ENCODE measurements at regions not wholly inside any gene's neighbourhood (a gene's known extent, or its start where the extent isn't known, plus 50 kb on each side); places are given as distances from the start of the nearest gene placed in this dataset.
"Not testable (repeated sequence)": the region's sequence is repeated elsewhere in the genome, so short reads cannot be mapped to it uniquely, and the experiment has no call there.

- POLR2A ChIA-PET: no interaction called here
- CTCF ChIA-PET: no interaction called here
Measured at GRCh38 chr1:209176866-209177430, 406.6 kb upstream of the CAMK1G start.

GRCh38 chr1:209183195-209183594 lies 400.3 kb upstream of the CAMK1G start:
- POLR2A ChIA-PET: no interaction called here
- CTCF ChIA-PET: no interaction called here

- ChIA-PET CTCF (no interaction called here), POLR2A (no interaction called here)
Measured at GRCh38 chr1:209187589-209187988, 395.9 kb upstream of the CAMK1G start.

- CTCF ChIA-PET: no interaction called here
- POLR2A ChIA-PET: no interaction called here
Measured at GRCh38 chr1:209190591-209191261, 392.8 kb upstream of the CAMK1G start.

- ChIA-PET POLR2A (no interaction called here), CTCF (no interaction called here)
Measured at GRCh38 chr1:209191262-209191634, 392.3 kb upstream of the CAMK1G start.

GRCh38 chr1:209196140-209196539 lies 387.4 kb upstream of the CAMK1G start:
- ChIA-PET CTCF (no interaction called here), POLR2A (no interaction called here)

- POLR2A ChIA-PET: no interaction called here
- CTCF ChIA-PET: no interaction called here
Measured at GRCh38 chr1:209198961-209199750, 384.4 kb upstream of the CAMK1G start.

GRCh38 chr1:209199822-209200221 lies 383.7 kb upstream of the CAMK1G start:
- POLR2A ChIA-PET: no interaction called here
- CTCF ChIA-PET: no interaction called here

GRCh38 chr1:209202321-209202720 lies 381.2 kb upstream of the CAMK1G start:
- CTCF ChIA-PET: interaction anchor here (0.6 to 1.9 kb wide), 4 partner anchors 21 to 505 kb away, joined by 3 to 9 read pairs (median 4); no protein-coding TSS in a partner anchor
- POLR2A ChIA-PET: not testable (repeated sequence)

- POLR2A ChIA-PET: no interaction called here
- CTCF ChIA-PET: interaction anchor here (0.6 to 1.9 kb wide), 3 partner anchors 46 to 504 kb away, joined by 3 to 9 read pairs (median 5); no protein-coding TSS in a partner anchor
Measured at GRCh38 chr1:209202830-209203532, 380.5 kb upstream of the CAMK1G start.

GRCh38 chr1:209203533-209203895 lies 380.0 kb upstream of the CAMK1G start:
- POLR2A ChIA-PET: no interaction called here
- CTCF ChIA-PET: interaction anchor here (1.9 kb wide), 1 partner anchor 45 kb away, joined by 9 read pairs; no protein-coding TSS in a partner anchor

- ChIA-PET POLR2A (no interaction called here), CTCF (no interaction called here)
Measured at GRCh38 chr1:209205039-209205438, 378.5 kb upstream of the CAMK1G start.

GRCh38 chr1:209207126-209207700 lies 376.3 kb upstream of the CAMK1G start:
- CTCF ChIA-PET: interaction anchor here (0.9 kb wide), 1 partner anchor 359 kb away, joined by 3 read pairs; no protein-coding TSS in a partner anchor
- POLR2A ChIA-PET: no interaction called here

- CTCF ChIA-PET: interaction anchor here (0.9 kb wide), 1 partner anchor 358 kb away, joined by 3 read pairs; no protein-coding TSS in a partner anchor
Measured at GRCh38 chr1:209207701-209208286, 375.7 kb upstream of the CAMK1G start.

GRCh38 chr1:209208648-209209047 lies 374.9 kb upstream of the CAMK1G start:
- CTCF ChIA-PET: no interaction called here
- POLR2A ChIA-PET: no interaction called here

More at GRCh38 chr1:209207701-209208286, 375.7 kb upstream of the CAMK1G start:
- POLR2A ChIA-PET: no interaction called here

- POLR2A ChIA-PET: no interaction called here
- CTCF ChIA-PET: no interaction called here
Measured at GRCh38 chr1:209213989-209214388, 369.5 kb upstream of the CAMK1G start.

GRCh38 chr1:209215826-209216225 lies 367.7 kb upstream of the CAMK1G start:
- ChIA-PET POLR2A (no interaction called here), CTCF (no interaction called here)

- POLR2A ChIA-PET: no interaction called here
- CTCF ChIA-PET: no interaction called here
Measured at GRCh38 chr1:209218113-209218512, 365.4 kb upstream of the CAMK1G start.

- POLR2A ChIA-PET: no interaction called here
Measured at GRCh38 chr1:209218981-209219380, 364.5 kb upstream of the CAMK1G start.

More at GRCh38 chr1:209218981-209219380, 364.5 kb upstream of the CAMK1G start:
- CTCF ChIA-PET: no interaction called here

All from activated CD8-positive, alpha-beta memory T cell treated with anti-CD3 and anti-CD28 coated beads for 36 hours (primary cell).